Stimulated activated CD4-positive, alpha-beta T cell treated with anti-CD3 and anti-CD28 coated beads, Interleukin-4, amount 100 ng/mL, for 48 hours (primary cell): ENCODE measurements at regions not wholly inside any gene's neighbourhood (a gene's known extent, or its start where the extent isn't known, plus 50 kb on each side); places are given as distances from the start of the nearest gene placed in this dataset.
"Not testable (repeated sequence)": the region's sequence is repeated elsewhere in the genome, so short reads cannot be mapped to it uniquely, and the experiment has no call there.

Experiments used
- DNase-seq, 2 donors: peaks; one replicate each; pipeline ENCODE4 v3.0.0-alpha.2; 2020; ENCODE audit warnings: low read depth in 2 of 2

GRCh38 chr21:28877318-28877884 lies 115.3 kb downstream of the LTN1 start:
- no peak for DNase-seq

- DNase-seq: no peak
Observed at GRCh38 chr21:28875078-28875477, 117.6 kb downstream of the LTN1 start.

- DNase-seq: no peak
Observed at GRCh38 chr21:28872218-28872617, 120.5 kb downstream of the LTN1 start.

- no peak for DNase-seq
Observed at GRCh38 chr21:28871388-28872010, 121.2 kb downstream of the LTN1 start.

GRCh38 chr21:28867401-28867800 lies 125.3 kb downstream of the LTN1 start:
- DNase-seq: no peak

- DNase-seq: no peak
Observed at GRCh38 chr21:28865488-28866186, 127.0 kb downstream of the LTN1 start.

- no peak for DNase-seq
Observed at GRCh38 chr21:28858424-28858823, 134.3 kb downstream of the LTN1 start.

- no peak for DNase-seq
Observed at GRCh38 chr21:28857752-28858151, 134.9 kb downstream of the LTN1 start.

- no peak for DNase-seq
Observed at GRCh38 chr21:28856588-28857250, 136.0 kb downstream of the LTN1 start.

- no peak for DNase-seq
Observed at GRCh38 chr21:28852706-28853105, 140.0 kb downstream of the LTN1 start.

- no peak for DNase-seq
Observed at GRCh38 chr21:28851645-28852044, 141.0 kb downstream of the LTN1 start.

- DNase-seq: not testable (repeated sequence)
Observed at GRCh38 chr21:28839237-28839636, 153.4 kb downstream of the LTN1 start.

GRCh38 chr21:28837426-28837825 lies 155.3 kb downstream of the LTN1 start:
- not testable (repeated sequence) for DNase-seq

GRCh38 chr21:28836588-28836987 lies 156.1 kb downstream of the LTN1 start:
- not testable (repeated sequence) for DNase-seq

GRCh38 chr21:28834335-28835238 lies 158.1 kb downstream of the LTN1 start:
- no peak for DNase-seq

- no peak for DNase-seq
Observed at GRCh38 chr21:28833609-28834008, 159.1 kb downstream of the LTN1 start.

GRCh38 chr21:28833182-28833581 lies 159.5 kb downstream of the LTN1 start:
- no peak for DNase-seq

GRCh38 chr21:28832715-28833061 lies 160.0 kb downstream of the LTN1 start:
- DNase-seq: no peak

- DNase-seq: no peak
Observed at GRCh38 chr21:28832013-28832714, 160.5 kb downstream of the LTN1 start.

- DNase-seq: no peak
Observed at GRCh38 chr21:28828981-28829380, 163.7 kb downstream of the LTN1 start.

- DNase-seq: no peak
Observed at GRCh38 chr21:28828021-28828420, 164.7 kb downstream of the LTN1 start.
